HG02840 (cell line): ENCODE measurements at regions not wholly inside any gene's neighbourhood (a gene's known extent, or its start where the extent isn't known, plus 50 kb on each side); places are given as distances from the start of the nearest gene placed in this dataset.

Experiments
- ATAC-seq: cut with Tn5 transposase; IDR thresholded peaks from one replicate; pipeline ENCODE4 v1.9.1; 2021; ENCODE audit warnings: mild to moderate bottlenecking, moderate library complexity, moderate number of reproducible peaks; ENCODE audit not compliant: unreplicated experiment, low FRiP score

- ATAC-seq, result no peak
Observed at GRCh38 chr17:77738751-77739531, 219.6 kb upstream of the TNRC6C start.

GRCh38 chr17:77740481-77740880, 218.0 kb upstream of the TNRC6C start:
- ATAC-seq, result no peak

GRCh38 chr17:77741109-77741508, 217.4 kb upstream of the TNRC6C start:
- ATAC-seq, result no peak

- ATAC-seq, result no peak
Observed at GRCh38 chr17:77742579-77742978, 215.9 kb upstream of the TNRC6C start.

- ATAC-seq, result no peak
Observed at GRCh38 chr17:77744066-77744988, 214.2 kb upstream of the TNRC6C start.

- ATAC-seq, result no peak
Observed at GRCh38 chr17:77745702-77746101, 212.8 kb upstream of the TNRC6C start.

- no peak for ATAC-seq
Observed at GRCh38 chr17:77746393-77746792, 212.1 kb upstream of the TNRC6C start.

- no peak for ATAC-seq
Observed at GRCh38 chr17:77746896-77747554, 211.5 kb upstream of the TNRC6C start.

- no peak for ATAC-seq
Observed at GRCh38 chr17:77748436-77748835, 210.1 kb upstream of the TNRC6C start.

- no peak for ATAC-seq
Observed at GRCh38 chr17:77749321-77749751, 209.2 kb upstream of the TNRC6C start.

GRCh38 chr17:77749989-77750388, 208.5 kb upstream of the TNRC6C start:
- ATAC-seq, result no peak

GRCh38 chr17:77750427-77751043, 208.0 kb upstream of the TNRC6C start:
- ATAC-seq, result no peak

- ATAC-seq, result no peak
Observed at GRCh38 chr17:77753246-77753645, 205.3 kb upstream of the TNRC6C start.

GRCh38 chr17:77753691-77754245, 204.7 kb upstream of the TNRC6C start:
- no peak for ATAC-seq

- no peak for ATAC-seq
Observed at GRCh38 chr17:77754956-77755355, 203.5 kb upstream of the TNRC6C start.

GRCh38 chr17:77755410-77755963, 203.0 kb upstream of the TNRC6C start:
- ATAC-seq, result no peak

- no peak for ATAC-seq
Observed at GRCh38 chr17:77756028-77756427, 202.5 kb upstream of the TNRC6C start.

GRCh38 chr17:77756846-77757560, 201.5 kb upstream of the TNRC6C start:
- no peak for ATAC-seq

- no peak for ATAC-seq
Observed at GRCh38 chr17:77757561-77757898, 201.0 kb upstream of the TNRC6C start.
